ENCODE measurements at regions not wholly inside any gene's neighbourhood (a gene's known extent, or its start where the extent isn't known, plus 50 kb on each side); places are given as distances from the start of the nearest gene placed in this dataset.
"Not testable (repeated sequence)": the region's sequence is repeated elsewhere in the genome, so short reads cannot be mapped to it uniquely, and the experiment has no call there.

GRCh38 chr4:1567808-1568581 is 116.1 kb downstream of the FAM53A start:
- H3K9me3 ChIP-seq (ENCODE audit: insufficient read depth, low read depth, low read length): no peaks in the 10 kb centered on the region

GRCh38 chr4:1567519-1567807 is 116.7 kb downstream of the FAM53A start:
- Histone ChIP-seq H3K9me3 (ENCODE audit: insufficient read depth, low read depth, low read length) (no peaks in the 10 kb centered on the region), H3K27ac (ENCODE audit: low read depth, low read length) (no peak overlapping the region), H2BK12ac (ENCODE audit: low read length) (no peak overlapping the region), H3K79me1 (ENCODE audit: low read length) (no peaks in the 10 kb centered on the region), H3K4ac (ENCODE audit: low read depth, low read length) (no peak overlapping the region), H2BK5ac (ENCODE audit: low read depth, low read length, poor library complexity) (no peak overlapping the region), H2BK120ac (ENCODE audit: insufficient read depth, low read length, poor library complexity) (no peak overlapping the region), H4K8ac (ENCODE audit: low read depth, low read length) (no peak overlapping the region), H3K18ac (ENCODE audit: low read length) (no peak overlapping the region), H3K9ac (ENCODE audit: low read length) (no peak overlapping the region), H2AK5ac (ENCODE audit: low read length) (no peak overlapping the region), H3K79me2 (ENCODE audit: control insufficient read depth, insufficient read depth, low read length, poor library complexity) (no peaks in the 10 kb centered on the region), H3K14ac (ENCODE audit: low read length) (no peak overlapping the region), H3K4me1 (ENCODE audit: control insufficient read depth in 1 of 2, insufficient read depth in 2 of 2, low read length in 2 of 2) (no peaks in the 10 kb centered on the region), H3K4me2 (ENCODE audit: low read length) (no peak overlapping the region), H3K36me3 (ENCODE audit: control insufficient read depth in 1 of 2, insufficient read depth in 2 of 2, low read length in 2 of 2) (no peaks in the 10 kb centered on the region), H4K12ac (ENCODE audit: low read depth, low read length) (no peak overlapping the region), H2AFZ (ENCODE audit: insufficient read depth, low read length, poor library complexity) (no peak overlapping the region), H3K4me3 (ENCODE audit: low read depth, low read length) (no peak overlapping the region), H4K91ac (ENCODE audit: low read depth, low read length) (no peak overlapping the region), H3K27me3 (ENCODE audit: insufficient read depth, low read length) (no peaks in the 10 kb centered on the region), H3K23ac (ENCODE audit: low read length) (no peak overlapping the region)
- no CpG with 5 or more reads among the region's 6 CpGs for WGBS (ENCODE audit: extremely low coverage, insufficient coverage, insufficient read length)
- no peak for DNase-seq

More at GRCh38 chr4:1567808-1568581, 116.1 kb downstream of the FAM53A start:
- no peak overlapping the region for H3K4me3 ChIP-seq (ENCODE audit: low read depth, low read length)
- no peak overlapping the region for H3K27ac ChIP-seq (ENCODE audit: low read depth, low read length)
- H3K14ac ChIP-seq (ENCODE audit: low read length): no peak overlapping the region
- H4K91ac ChIP-seq (ENCODE audit: low read depth, low read length): no peak overlapping the region
- H2BK120ac ChIP-seq (ENCODE audit: insufficient read depth, low read length, poor library complexity): no peak overlapping the region
- H3K9ac ChIP-seq (ENCODE audit: low read length): no peak overlapping the region
- no CpG with 5 or more reads among the region's 42 CpGs for WGBS (ENCODE audit: extremely low coverage, insufficient coverage, insufficient read length)
- no peaks in the 10 kb centered on the region for H3K79me1 ChIP-seq (ENCODE audit: low read length)
- H3K36me3 ChIP-seq (ENCODE audit: control insufficient read depth in 1 of 2, insufficient read depth in 2 of 2, low read length in 2 of 2): no peaks in the 10 kb centered on the region
- no peak overlapping the region for H2BK12ac ChIP-seq (ENCODE audit: low read length)
- no peaks in the 10 kb centered on the region for H3K79me2 ChIP-seq (ENCODE audit: control insufficient read depth, insufficient read depth, low read length, poor library complexity)
- H2BK5ac ChIP-seq (ENCODE audit: low read depth, low read length, poor library complexity): no peak overlapping the region
- DNase-seq: peak in 1 of 2 donors; percentile 15
- H3K18ac ChIP-seq (ENCODE audit: low read length): no peak overlapping the region
- H4K8ac ChIP-seq (ENCODE audit: low read depth, low read length): no peak overlapping the region
- no peak overlapping the region for H2AK5ac ChIP-seq (ENCODE audit: low read length)
- no peak overlapping the region for H2AFZ ChIP-seq (ENCODE audit: insufficient read depth, low read length, poor library complexity)
- no peaks in the 10 kb centered on the region for H3K4me1 ChIP-seq (ENCODE audit: control insufficient read depth in 1 of 2, insufficient read depth in 2 of 2, low read length in 2 of 2)
- no peak overlapping the region for H3K4ac ChIP-seq (ENCODE audit: low read depth, low read length)
- H4K12ac ChIP-seq (ENCODE audit: low read depth, low read length): no peak overlapping the region
- no peak overlapping the region for H3K23ac ChIP-seq (ENCODE audit: low read length)
- no peak overlapping the region for H3K4me2 ChIP-seq (ENCODE audit: low read length)
- no peaks in the 10 kb centered on the region for H3K27me3 ChIP-seq (ENCODE audit: insufficient read depth, low read length)

- H4K12ac ChIP-seq (ENCODE audit: low read depth, low read length): no peak overlapping the region
- H3K27ac ChIP-seq (ENCODE audit: low read depth, low read length): no peak overlapping the region
- no peak overlapping the region for H4K8ac ChIP-seq (ENCODE audit: low read depth, low read length)
- H4K91ac ChIP-seq (ENCODE audit: low read depth, low read length): no peak overlapping the region
- no peaks in the 10 kb centered on the region for H3K36me3 ChIP-seq (ENCODE audit: control insufficient read depth in 1 of 2, insufficient read depth in 2 of 2, low read length in 2 of 2)
- H3K18ac ChIP-seq (ENCODE audit: low read length): no peak overlapping the region
- no peaks in the 10 kb centered on the region for H3K79me2 ChIP-seq (ENCODE audit: control insufficient read depth, insufficient read depth, low read length, poor library complexity)
- no peak overlapping the region for H3K14ac ChIP-seq (ENCODE audit: low read length)
- H3K27me3 ChIP-seq (ENCODE audit: insufficient read depth, low read length): no peaks in the 10 kb centered on the region
- DNase-seq: no peak
- no peak overlapping the region for H3K23ac ChIP-seq (ENCODE audit: low read length)
- no peaks in the 10 kb centered on the region for H3K4me1 ChIP-seq (ENCODE audit: control insufficient read depth in 1 of 2, insufficient read depth in 2 of 2, low read length in 2 of 2)
- no peaks in the 10 kb centered on the region for H3K9me3 ChIP-seq (ENCODE audit: insufficient read depth, low read depth, low read length)
- H3K4me3 ChIP-seq (ENCODE audit: low read depth, low read length): no peak overlapping the region
- WGBS (ENCODE audit: extremely low coverage, insufficient coverage, insufficient read length): no CpG with 5 or more reads among the region's 19 CpGs
- H3K4ac ChIP-seq (ENCODE audit: low read depth, low read length): no peak overlapping the region
- no peak overlapping the region for H2AFZ ChIP-seq (ENCODE audit: insufficient read depth, low read length, poor library complexity)
- H2BK12ac ChIP-seq (ENCODE audit: low read length): no peak overlapping the region
- no peak overlapping the region for H2BK5ac ChIP-seq (ENCODE audit: low read depth, low read length, poor library complexity)
- H2BK120ac ChIP-seq (ENCODE audit: insufficient read depth, low read length, poor library complexity): no peak overlapping the region
- H2AK5ac ChIP-seq (ENCODE audit: low read length): no peak overlapping the region
- H3K9ac ChIP-seq (ENCODE audit: low read length): no peak overlapping the region
- H3K4me2 ChIP-seq (ENCODE audit: low read length): no peak overlapping the region
- no peaks in the 10 kb centered on the region for H3K79me1 ChIP-seq (ENCODE audit: low read length)
Observed at GRCh38 chr4:1566838-1567518, 117.1 kb downstream of the FAM53A start.

- not testable (repeated sequence) for H4K91ac ChIP-seq (ENCODE audit: low read depth, low read length); H2BK12ac ChIP-seq (ENCODE audit: low read length); H3K9ac ChIP-seq (ENCODE audit: low read length); H2BK120ac ChIP-seq (ENCODE audit: insufficient read depth, low read length, poor library complexity); DNase-seq; H3K4me2 ChIP-seq (ENCODE audit: low read length); H2AFZ ChIP-seq (ENCODE audit: insufficient read depth, low read length, poor library complexity); H4K8ac ChIP-seq (ENCODE audit: low read depth, low read length); H3K23ac ChIP-seq (ENCODE audit: low read length); H3K14ac ChIP-seq (ENCODE audit: low read length); H3K36me3 ChIP-seq (ENCODE audit: control insufficient read depth in 1 of 2, insufficient read depth in 2 of 2, low read length in 2 of 2); H4K12ac ChIP-seq (ENCODE audit: low read depth, low read length); H3K27me3 ChIP-seq (ENCODE audit: insufficient read depth, low read length); H3K4me1 ChIP-seq (ENCODE audit: control insufficient read depth in 1 of 2, insufficient read depth in 2 of 2, low read length in 2 of 2); H3K4me3 ChIP-seq (ENCODE audit: low read depth, low read length); H3K18ac ChIP-seq (ENCODE audit: low read length); H2AK5ac ChIP-seq (ENCODE audit: low read length); H3K79me2 ChIP-seq (ENCODE audit: control insufficient read depth, insufficient read depth, low read length, poor library complexity); H3K9me3 ChIP-seq (ENCODE audit: insufficient read depth, low read depth, low read length); H3K4ac ChIP-seq (ENCODE audit: low read depth, low read length); H3K27ac ChIP-seq (ENCODE audit: low read depth, low read length); H3K79me1 ChIP-seq (ENCODE audit: low read length); H2BK5ac ChIP-seq (ENCODE audit: low read depth, low read length, poor library complexity)
- no CpG with 5 or more reads among the region's 14 CpGs for WGBS (ENCODE audit: extremely low coverage, insufficient coverage, insufficient read length)
Observed at GRCh38 chr4:1566301-1566837, 117.7 kb downstream of the FAM53A start.
